HEK293 (cell line): ENCODE measurements at regions not wholly inside any gene's neighbourhood (a gene's known extent, or its start where the extent isn't known, plus 50 kb on each side); places are given as distances from the start of the nearest gene placed in this dataset.

Experiments
- CTCF ChIA-PET: fragments of 350-600 bp; formaldehyde crosslinking; extraction: SDS; loops from one replicate; lab custom pipeline; 2021; ENCODE audit warnings: antibody characterized with exemption; lab: Yijun Ruan, JAX
- POLR2A ChIA-PET: fragments of 300-600 bp; formaldehyde crosslinking; extraction: SDS; loops from one replicate; lab custom pipeline; 2020; ENCODE audit warnings: antibody characterized with exemption, inconsistent platforms; lab: Yijun Ruan, JAX
- H3K27ac ChIP-seq: fragments of 200-500 bp; sonication (Bioruptor generic); 2 replicates; pipeline ENCODE4 v1.5.1; 2014; ENCODE audit warnings: low read depth, low read length, control low read depth, inconsistent platforms; ENCODE audit errors: extremely low read depth
- H3K36me3 ChIP-seq, 2 experiments: fragments of 200-500 bp in 1 of 2; sonication (Bioruptor generic) in 1 of 2; 1 replicate in 1 of 2; 2 replicates in 1 of 2; pipeline ENCODE4 v1.5.1; 2014 to 2017; ENCODE audit warnings: inconsistent platforms in 2 of 2, low read length in 2 of 2; ENCODE audit not compliant: control insufficient read depth in 2 of 2, insufficient read depth in 1 of 2
- H3K4me1 ChIP-seq: fragments of 200-500 bp; sonication (Bioruptor generic); 2 replicates; pipeline ENCODE4 v1.5.1; 2014; ENCODE audit warnings: mild to moderate bottlenecking, low read length, inconsistent platforms; ENCODE audit not compliant: control insufficient read depth, insufficient read depth
- H3K4me3 ChIP-seq: 2 replicates; pipeline ENCODE4 v1.5.1; 2011; ENCODE audit warnings: low read depth, mild to moderate bottlenecking, control low read depth, low read length, moderate library complexity
- H3K9me3 ChIP-seq: fragments of 200-500 bp; sonication (Bioruptor generic); 2 replicates; pipeline ENCODE4 v1.5.1; 2014; ENCODE audit warnings: low read depth, low read length, inconsistent platforms; ENCODE audit not compliant: control insufficient read depth, insufficient read depth
- HOXD13 ChIP-seq: sonication (generic); formaldehyde crosslinking; IDR thresholded peaks from 2 replicates; pipeline ENCODE4 v1.8.0; 2022; ENCODE audit warnings: missing genetic modification reagents, borderline replicate concordance
- KLF1 ChIP-seq: fragments of 450-650 bp; formaldehyde crosslinking; IDR thresholded peaks from 2 replicates; pipeline ENCODE4 v1.5.1; 2016; ENCODE audit warnings: missing biosample characterization, missing genetic modification characterization
- KLF9 ChIP-seq: fragments of 450-650 bp; formaldehyde crosslinking; IDR thresholded peaks from 2 replicates; pipeline ENCODE4 v1.5.1; 2016; ENCODE audit warnings: missing biosample characterization, missing genetic modification characterization, low read depth
- OSR2 ChIP-seq: fragments of 450-650 bp; formaldehyde crosslinking; IDR thresholded peaks from 2 replicates; pipeline ENCODE4 v1.5.1; 2016; ENCODE audit warnings: missing biosample characterization, missing genetic modification characterization
- ZNF10 ChIP-seq: fragments of 450-650 bp; formaldehyde crosslinking; IDR thresholded peaks from 2 replicates; pipeline ENCODE4 v1.5.1; 2017; ENCODE audit warnings: missing biosample characterization, missing genetic modification characterization
- ZNF354C ChIP-seq: fragments of 450-650 bp; formaldehyde crosslinking; IDR thresholded peaks from 2 replicates; pipeline ENCODE4 v1.5.1; 2016; ENCODE audit warnings: missing biosample characterization, missing genetic modification characterization, low read depth, borderline replicate concordance
- ZNF404 ChIP-seq: fragments of 450-650 bp; formaldehyde crosslinking; IDR thresholded peaks from 2 replicates; pipeline ENCODE4 v1.5.1; 2017; ENCODE audit warnings: missing biosample characterization, missing genetic modification characterization
- ZNF426 ChIP-seq: fragments of 450-650 bp; formaldehyde crosslinking; IDR thresholded peaks from 2 replicates; pipeline ENCODE4 v1.5.1; 2017; ENCODE audit warnings: missing biosample characterization, missing genetic modification characterization, mild to moderate bottlenecking, inconsistent platforms, moderate library complexity
- ZNF473 ChIP-seq: fragments of 450-650 bp; formaldehyde crosslinking; IDR thresholded peaks from 2 replicates; pipeline ENCODE4 v1.5.1; 2017; ENCODE audit warnings: missing biosample characterization, missing genetic modification characterization
- ZNF596 ChIP-seq: fragments of 450-650 bp; IDR thresholded peaks from 2 replicates; pipeline ENCODE4 v1.5.0; 2018; ENCODE audit warnings: missing biosample characterization, mild to moderate bottlenecking, missing genetic modification characterization, moderate library complexity
- ZNF624 ChIP-seq: fragments of 450-650 bp; formaldehyde crosslinking; IDR thresholded peaks from 2 replicates; pipeline ENCODE4 v1.5.1; 2017; ENCODE audit warnings: missing biosample characterization, missing genetic modification characterization
- ZNF677 ChIP-seq: fragments of 450-650 bp; IDR thresholded peaks from 2 replicates; pipeline ENCODE4 v1.5.0; 2018; ENCODE audit warnings: missing biosample characterization, mild to moderate bottlenecking, missing genetic modification characterization, moderate library complexity
- ZNF701 ChIP-seq: fragments of 450-650 bp; formaldehyde crosslinking; IDR thresholded peaks from 2 replicates; pipeline ENCODE4 v1.5.1; 2016; ENCODE audit warnings: missing biosample characterization, missing genetic modification characterization
- ZNF843 ChIP-seq: fragments of 450-650 bp; formaldehyde crosslinking; IDR thresholded peaks from 2 replicates; pipeline ENCODE4 v1.5.1; 2016; ENCODE audit warnings: missing biosample characterization, missing genetic modification characterization
- ZSCAN23 ChIP-seq: fragments of 450-650 bp; formaldehyde crosslinking; IDR thresholded peaks from 2 replicates; pipeline ENCODE4 v1.5.1; 2016; ENCODE audit warnings: missing biosample characterization, missing genetic modification characterization
- TF ChIP-seq, protein P1 (sequence below): fragments of 450-650 bp; formaldehyde crosslinking; IDR thresholded peaks from 2 replicates; pipeline ENCODE4 v1.5.1; 2016; ENCODE audit warnings: missing biosample characterization, missing genetic modification characterization
- TF ChIP-seq, protein P2 (sequence below): fragments of 450-650 bp; formaldehyde crosslinking; IDR thresholded peaks from 2 replicates; pipeline ENCODE4 v1.5.1; 2016; ENCODE audit warnings: missing biosample characterization, missing genetic modification characterization, borderline replicate concordance
- TF ChIP-seq, protein P3 (sequence below): fragments of 450-650 bp; formaldehyde crosslinking; IDR thresholded peaks from 2 replicates; pipeline ENCODE4 v1.5.1; 2016; ENCODE audit warnings: missing biosample characterization, missing genetic modification characterization
- TF ChIP-seq, protein P4 (sequence below): fragments of 450-650 bp; formaldehyde crosslinking; IDR thresholded peaks from 2 replicates; pipeline ENCODE4 v1.5.1; 2016; ENCODE audit warnings: missing biosample characterization, missing genetic modification characterization
- TF ChIP-seq, protein P5 (sequence below): fragments of 450-650 bp; formaldehyde crosslinking; IDR thresholded peaks from 2 replicates; pipeline ENCODE4 v1.5.1; 2016; ENCODE audit warnings: missing biosample characterization, missing genetic modification characterization

DNA sequence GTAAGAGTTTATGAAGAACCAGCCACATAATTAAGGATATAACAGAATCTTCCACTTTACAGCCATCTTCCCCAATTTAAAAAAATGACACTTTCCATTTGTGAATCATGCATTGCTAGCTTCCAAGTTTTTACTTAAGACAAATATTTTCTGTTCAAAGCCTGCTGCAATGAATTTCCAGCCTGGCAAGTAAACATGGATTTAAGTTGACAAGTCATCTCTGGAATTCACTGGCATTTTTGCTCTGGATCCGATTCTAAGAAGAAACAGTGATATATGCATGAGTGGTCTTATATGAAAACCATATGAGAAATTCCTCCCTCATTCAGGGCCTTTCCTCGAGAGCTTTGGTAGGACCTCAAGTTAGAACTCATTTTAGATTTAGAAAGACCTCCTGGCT, 116.1 kb upstream of the CDCA7L start:
- H3K36me3 ChIP-seq: no peaks in the 10 kb centered on the region
- no peak overlapping the region for H3K27ac ChIP-seq
- POLR2A ChIA-PET: no interaction called here
- TF ChIP-seq ZNF10 (tag by site-specific recombination): no peak
- no peak for TF ChIP-seq ZNF354C (tag by site-specific recombination)
- TF ChIP-seq ZSCAN23: no peak
- TF ChIP-seq, protein P1, sequence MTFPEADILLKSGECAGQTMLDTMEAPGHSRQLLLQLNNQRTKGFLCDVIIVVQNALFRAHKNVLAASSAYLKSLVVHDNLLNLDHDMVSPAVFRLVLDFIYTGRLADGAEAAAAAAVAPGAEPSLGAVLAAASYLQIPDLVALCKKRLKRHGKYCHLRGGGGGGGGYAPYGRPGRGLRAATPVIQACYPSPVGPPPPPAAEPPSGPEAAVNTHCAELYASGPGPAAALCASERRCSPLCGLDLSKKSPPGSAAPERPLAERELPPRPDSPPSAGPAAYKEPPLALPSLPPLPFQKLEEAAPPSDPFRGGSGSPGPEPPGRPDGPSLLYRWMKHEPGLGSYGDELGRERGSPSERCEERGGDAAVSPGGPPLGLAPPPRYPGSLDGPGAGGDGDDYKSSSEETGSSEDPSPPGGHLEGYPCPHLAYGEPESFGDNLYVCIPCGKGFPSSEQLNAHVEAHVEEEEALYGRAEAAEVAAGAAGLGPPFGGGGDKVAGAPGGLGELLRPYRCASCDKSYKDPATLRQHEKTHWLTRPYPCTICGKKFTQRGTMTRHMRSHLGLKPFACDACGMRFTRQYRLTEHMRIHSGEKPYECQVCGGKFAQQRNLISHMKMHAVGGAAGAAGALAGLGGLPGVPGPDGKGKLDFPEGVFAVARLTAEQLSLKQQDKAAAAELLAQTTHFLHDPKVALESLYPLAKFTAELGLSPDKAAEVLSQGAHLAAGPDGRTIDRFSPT (tag by site-specific recombination): no peak
- TF ChIP-seq ZNF596 (tag by site-specific recombination): no peak
- no peak for TF ChIP-seq ZNF843 (tag by site-specific recombination)
- TF ChIP-seq OSR2 (tag by site-specific recombination): no peak
- TF ChIP-seq, protein P2, sequence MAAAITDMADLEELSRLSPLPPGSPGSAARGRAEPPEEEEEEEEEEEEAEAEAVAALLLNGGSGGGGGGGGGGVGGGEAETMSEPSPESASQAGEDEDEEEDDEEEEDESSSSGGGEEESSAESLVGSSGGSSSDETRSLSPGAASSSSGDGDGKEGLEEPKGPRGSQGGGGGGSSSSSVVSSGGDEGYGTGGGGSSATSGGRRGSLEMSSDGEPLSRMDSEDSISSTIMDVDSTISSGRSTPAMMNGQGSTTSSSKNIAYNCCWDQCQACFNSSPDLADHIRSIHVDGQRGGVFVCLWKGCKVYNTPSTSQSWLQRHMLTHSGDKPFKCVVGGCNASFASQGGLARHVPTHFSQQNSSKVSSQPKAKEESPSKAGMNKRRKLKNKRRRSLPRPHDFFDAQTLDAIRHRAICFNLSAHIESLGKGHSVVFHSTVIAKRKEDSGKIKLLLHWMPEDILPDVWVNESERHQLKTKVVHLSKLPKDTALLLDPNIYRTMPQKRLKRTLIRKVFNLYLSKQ (tag by site-specific recombination): no peak
- TF ChIP-seq HOXD13 (CRISPR knock-in tag): no peak
- TF ChIP-seq KLF1 (tag by site-specific recombination): no peak
- TF ChIP-seq ZNF426 (tag by site-specific recombination): no peak
- TF ChIP-seq, protein P3, sequence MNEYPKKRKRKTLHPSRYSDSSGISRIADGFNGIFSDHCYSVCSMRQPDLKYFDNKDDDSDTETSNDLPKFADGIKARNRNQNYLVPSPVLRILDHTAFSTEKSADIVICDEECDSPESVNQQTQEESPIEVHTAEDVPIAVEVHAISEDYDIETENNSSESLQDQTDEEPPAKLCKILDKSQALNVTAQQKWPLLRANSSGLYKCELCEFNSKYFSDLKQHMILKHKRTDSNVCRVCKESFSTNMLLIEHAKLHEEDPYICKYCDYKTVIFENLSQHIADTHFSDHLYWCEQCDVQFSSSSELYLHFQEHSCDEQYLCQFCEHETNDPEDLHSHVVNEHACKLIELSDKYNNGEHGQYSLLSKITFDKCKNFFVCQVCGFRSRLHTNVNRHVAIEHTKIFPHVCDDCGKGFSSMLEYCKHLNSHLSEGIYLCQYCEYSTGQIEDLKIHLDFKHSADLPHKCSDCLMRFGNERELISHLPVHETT (tag by site-specific recombination): no peak
- no peak for TF ChIP-seq ZNF473 (tag by site-specific recombination)
- TF ChIP-seq ZNF624: no peak
- no peak for TF ChIP-seq ZNF404 (tag by site-specific recombination)
- TF ChIP-seq, protein P4, sequence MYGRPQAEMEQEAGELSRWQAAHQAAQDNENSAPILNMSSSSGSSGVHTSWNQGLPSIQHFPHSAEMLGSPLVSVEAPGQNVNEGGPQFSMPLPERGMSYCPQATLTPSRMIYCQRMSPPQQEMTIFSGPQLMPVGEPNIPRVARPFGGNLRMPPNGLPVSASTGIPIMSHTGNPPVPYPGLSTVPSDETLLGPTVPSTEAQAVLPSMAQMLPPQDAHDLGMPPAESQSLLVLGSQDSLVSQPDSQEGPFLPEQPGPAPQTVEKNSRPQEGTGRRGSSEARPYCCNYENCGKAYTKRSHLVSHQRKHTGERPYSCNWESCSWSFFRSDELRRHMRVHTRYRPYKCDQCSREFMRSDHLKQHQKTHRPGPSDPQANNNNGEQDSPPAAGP: no peak
- TF ChIP-seq, all 188 proteins: peak for 0
- CTCF ChIA-PET: no interaction called here
- Histone ChIP-seq H3K9me3 (no peaks in the 10 kb centered on the region), H3K4me1 (no peaks in the 10 kb centered on the region), H3K4me3 (no peak overlapping the region)

DNA sequence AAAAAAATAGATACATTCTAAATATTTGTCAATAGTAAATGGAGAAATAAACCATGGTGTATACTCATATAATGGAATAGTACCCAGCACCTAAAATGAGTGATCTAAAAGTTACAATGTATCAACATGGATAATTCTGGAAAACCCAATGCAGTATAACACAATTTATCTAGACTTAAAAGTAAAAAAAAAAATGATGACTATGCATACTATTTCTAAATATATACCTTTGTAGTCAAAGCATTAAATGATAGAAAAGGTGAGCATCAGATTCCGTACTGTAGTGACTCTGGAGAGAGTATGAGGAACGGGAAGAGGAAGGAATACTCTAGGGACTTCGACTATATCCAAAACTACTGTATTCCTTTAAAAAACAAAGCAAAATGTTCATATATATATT, 115.2 kb upstream of the CDCA7L start:
- CTCF ChIA-PET: no interaction called here
- no peak overlapping the region for H3K27ac ChIP-seq
- H3K4me1 ChIP-seq: no peaks in the 10 kb centered on the region
- TF ChIP-seq ZNF701 (no peak), KLF9 (no peak), ZNF677 (tag by site-specific recombination) (no peak)
- TF ChIP-seq, protein P5, sequence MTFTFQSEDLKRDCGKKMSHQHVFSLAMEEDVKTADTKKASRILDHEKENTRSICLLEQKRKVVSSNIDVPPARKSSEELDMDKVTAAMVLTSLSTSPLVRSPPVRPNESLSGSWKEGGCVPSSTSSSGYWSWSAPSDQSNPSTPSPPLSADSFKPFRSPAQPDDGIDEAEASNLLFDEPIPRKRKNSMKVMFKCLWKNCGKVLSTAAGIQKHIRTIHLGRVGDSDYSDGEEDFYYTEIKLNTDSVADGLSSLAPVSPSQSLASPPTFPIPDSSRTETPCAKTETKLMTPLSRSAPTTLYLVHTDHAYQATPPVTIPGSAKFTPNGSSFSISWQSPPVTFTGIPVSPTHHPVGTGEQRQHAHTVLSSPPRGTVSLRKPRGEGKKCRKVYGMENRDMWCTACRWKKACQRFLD (tag by site-specific recombination): no peak
- no peak overlapping the region for H3K4me3 ChIP-seq
- POLR2A ChIA-PET: no interaction called here
- H3K36me3 ChIP-seq: no peaks in the 10 kb centered on the region
- H3K9me3 ChIP-seq: no peaks in the 10 kb centered on the region
